Fibroblast of lung (primary cell): ENCODE measurements at regions not wholly inside any gene's neighbourhood (a gene's known extent, or its start where the extent isn't known, plus 50 kb on each side); places are given as distances from the start of the nearest gene placed in this dataset.

ENCODE experiments used
- EZH2 ChIP-seq: IDR thresholded peaks from 2 replicates; pipeline ENCODE4 v1.5.1; 2012; ENCODE audit warnings: low read length, control low read depth, mild to moderate bottlenecking; ENCODE audit errors: missing control alignments
- TF ChIP-seq, protein P1 (sequence below), 2 donors: IDR thresholded peaks in 1 of 2; conservative IDR thresholded peaks in 1 of 2; 1 replicate in 1 of 2; 2 replicates in 1 of 2; pipeline ENCODE4 v1.5.1; 2011 to 2012; ENCODE audit warnings: low read length in 2 of 2, control low read depth in 1 of 2, inconsistent platforms in 1 of 2, low read depth in 1 of 2, mild to moderate bottlenecking in 1 of 2

DNA sequence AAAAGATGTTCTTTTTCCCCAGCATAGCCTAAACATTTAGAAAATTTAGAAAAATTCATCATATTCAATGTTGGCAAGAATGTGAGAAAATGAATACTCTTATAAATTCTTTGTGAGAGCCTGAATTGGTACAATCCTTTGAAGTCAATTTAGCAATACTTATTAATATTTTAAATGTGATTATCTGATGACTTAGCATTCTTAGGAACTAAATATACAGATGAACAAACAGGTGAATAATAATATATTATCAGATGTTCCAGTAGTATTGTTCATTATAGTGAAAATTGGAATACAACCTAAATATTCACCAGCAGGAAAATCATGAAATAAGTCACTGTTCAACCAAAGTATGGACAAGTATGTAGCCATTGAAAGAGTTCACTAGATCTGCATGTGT is 55.5 kb upstream of the MEIS1 start:
- TF ChIP-seq, protein P1, sequence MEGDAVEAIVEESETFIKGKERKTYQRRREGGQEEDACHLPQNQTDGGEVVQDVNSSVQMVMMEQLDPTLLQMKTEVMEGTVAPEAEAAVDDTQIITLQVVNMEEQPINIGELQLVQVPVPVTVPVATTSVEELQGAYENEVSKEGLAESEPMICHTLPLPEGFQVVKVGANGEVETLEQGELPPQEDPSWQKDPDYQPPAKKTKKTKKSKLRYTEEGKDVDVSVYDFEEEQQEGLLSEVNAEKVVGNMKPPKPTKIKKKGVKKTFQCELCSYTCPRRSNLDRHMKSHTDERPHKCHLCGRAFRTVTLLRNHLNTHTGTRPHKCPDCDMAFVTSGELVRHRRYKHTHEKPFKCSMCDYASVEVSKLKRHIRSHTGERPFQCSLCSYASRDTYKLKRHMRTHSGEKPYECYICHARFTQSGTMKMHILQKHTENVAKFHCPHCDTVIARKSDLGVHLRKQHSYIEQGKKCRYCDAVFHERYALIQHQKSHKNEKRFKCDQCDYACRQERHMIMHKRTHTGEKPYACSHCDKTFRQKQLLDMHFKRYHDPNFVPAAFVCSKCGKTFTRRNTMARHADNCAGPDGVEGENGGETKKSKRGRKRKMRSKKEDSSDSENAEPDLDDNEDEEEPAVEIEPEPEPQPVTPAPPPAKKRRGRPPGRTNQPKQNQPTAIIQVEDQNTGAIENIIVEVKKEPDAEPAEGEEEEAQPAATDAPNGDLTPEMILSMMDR (conservative IDR thresholded peaks at IDR 0.05 in 1 of 2, IDR thresholded peaks at IDR 0.05 in 1 of 2; ENCODE audit: low read depth in 1 of 2, low read length in 2 of 2), result no peak
- TF ChIP-seq EZH2, result no peak
